DND-41 (cell line): ENCODE measurements at regions not wholly inside any gene's neighbourhood (a gene's known extent, or its start where the extent isn't known, plus 50 kb on each side); places are given as distances from the start of the nearest gene placed in this dataset.

Experiments
- ATAC-seq: fragments of 200-7000 bp; cut with Tn5 transposase; 3 replicates; pipeline ENCODE4 v1.9.1; 2021; ENCODE audit warnings: low read depth; ENCODE audit not compliant: insufficient read depth
- DNase-seq: peaks from one replicate; pipeline ENCODE4 v3.0.0-alpha.2; 2020
- H2AFZ ChIP-seq: 2 replicates; pipeline ENCODE4 v1.6.0; 2012; ENCODE audit warnings: low read depth, low read length
- H3K27ac ChIP-seq: 2 replicates; pipeline ENCODE4 v1.5.1; 2012; ENCODE audit warnings: low read length, inconsistent platforms
- H3K27me3 ChIP-seq: fragments of 200-600 bp; sonication (generic); 2 replicates; pipeline ENCODE4 v1.6.0; 2012; ENCODE audit warnings: low read length, mild to moderate bottlenecking, inconsistent platforms; ENCODE audit not compliant: insufficient read depth, poor library complexity
- H3K36me3 ChIP-seq: 2 replicates; pipeline ENCODE4 v1.5.1; 2012; ENCODE audit warnings: low read length, inconsistent platforms; ENCODE audit not compliant: insufficient read depth
- H3K4me1 ChIP-seq: 2 replicates; pipeline ENCODE4 v1.5.1; 2012; ENCODE audit warnings: mild to moderate bottlenecking, low read length; ENCODE audit not compliant: insufficient read depth
- H3K4me2 ChIP-seq: 2 replicates; pipeline ENCODE4 v1.6.0; 2012; ENCODE audit warnings: mild to moderate bottlenecking, moderate library complexity, low read length, inconsistent platforms; ENCODE audit not compliant: insufficient read depth
- H3K4me3 ChIP-seq, 2 experiments: fragments of 200-600 bp in 1 of 2; shearing (Covaris generic) in 1 of 2; 2 replicates each; pipeline ENCODE4 v1.5.1; 2012 to 2016; ENCODE audit warnings: inconsistent platforms in 2 of 2, low read length in 2 of 2, mild to moderate bottlenecking in 2 of 2, low read depth in 1 of 2, moderate library complexity in 1 of 2
- H3K79me2 ChIP-seq: 2 replicates; pipeline ENCODE4 v1.6.0; 2012; ENCODE audit warnings: low read length, inconsistent platforms; ENCODE audit not compliant: insufficient read depth
- H3K9ac ChIP-seq: 2 replicates; pipeline ENCODE4 v1.6.0; 2012; ENCODE audit warnings: low read depth, mild to moderate bottlenecking, inconsistent platforms, low read length, moderate library complexity
- H3K9me3 ChIP-seq: 2 replicates; pipeline ENCODE4 v1.5.1; 2012; ENCODE audit warnings: low read length, moderate library complexity, mild to moderate bottlenecking, inconsistent platforms; ENCODE audit not compliant: insufficient read depth, severe bottlenecking
- H4K20me1 ChIP-seq: 2 replicates; pipeline ENCODE4 v1.6.0; 2012; ENCODE audit warnings: low read length; ENCODE audit not compliant: insufficient read depth
- EZH2 ChIP-seq: IDR thresholded peaks from 3 replicates; pipeline ENCODE4 v1.6.1; 2012; ENCODE audit warnings: borderline replicate concordance, low read depth, mild to moderate bottlenecking, moderate library complexity, low read length, inconsistent platforms; ENCODE audit not compliant: severe bottlenecking
- TF ChIP-seq, protein P1 (sequence below): IDR thresholded peaks from 2 replicates; pipeline ENCODE4 v1.5.1; 2012; ENCODE audit warnings: borderline replicate concordance, low read length, moderate library complexity, mild to moderate bottlenecking; ENCODE audit not compliant: poor library complexity, severe bottlenecking; ENCODE audit errors: extremely low read depth

DNA sequence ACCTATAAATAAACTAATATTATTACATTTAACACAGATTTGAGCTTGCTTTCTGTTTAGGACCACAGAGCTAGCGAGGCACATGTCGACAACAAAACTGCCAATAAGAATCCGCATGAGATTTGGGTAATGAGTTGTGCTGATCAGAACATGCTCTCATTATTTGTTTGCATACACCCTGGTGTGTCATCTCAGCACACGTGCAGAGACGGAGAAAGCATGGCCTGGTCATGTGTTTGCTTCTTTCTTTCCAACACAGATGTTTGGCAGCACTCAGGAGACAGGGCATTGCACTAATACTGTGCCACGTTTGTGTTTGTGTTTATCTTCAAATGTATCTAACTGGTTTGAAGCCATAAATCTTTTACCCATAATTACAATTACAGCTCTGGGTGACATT is 364.8 kb downstream of the ARAP2 start:
- Histone ChIP-seq H4K20me1 (no peaks in the 10 kb centered on the region), H3K4me1 (no peaks in the 10 kb centered on the region), H3K27me3 (no peaks in the 10 kb centered on the region), H3K4me3 (no peak overlapping the region), H2AFZ (no peak overlapping the region), H3K4me2 (no peak overlapping the region), H3K27ac (no peak overlapping the region), H3K9ac (no peak overlapping the region), H3K9me3 (no peaks in the 10 kb centered on the region), H3K36me3 (no peaks in the 10 kb centered on the region), H3K79me2 (no peaks in the 10 kb centered on the region)
- TF ChIP-seq, protein P1, sequence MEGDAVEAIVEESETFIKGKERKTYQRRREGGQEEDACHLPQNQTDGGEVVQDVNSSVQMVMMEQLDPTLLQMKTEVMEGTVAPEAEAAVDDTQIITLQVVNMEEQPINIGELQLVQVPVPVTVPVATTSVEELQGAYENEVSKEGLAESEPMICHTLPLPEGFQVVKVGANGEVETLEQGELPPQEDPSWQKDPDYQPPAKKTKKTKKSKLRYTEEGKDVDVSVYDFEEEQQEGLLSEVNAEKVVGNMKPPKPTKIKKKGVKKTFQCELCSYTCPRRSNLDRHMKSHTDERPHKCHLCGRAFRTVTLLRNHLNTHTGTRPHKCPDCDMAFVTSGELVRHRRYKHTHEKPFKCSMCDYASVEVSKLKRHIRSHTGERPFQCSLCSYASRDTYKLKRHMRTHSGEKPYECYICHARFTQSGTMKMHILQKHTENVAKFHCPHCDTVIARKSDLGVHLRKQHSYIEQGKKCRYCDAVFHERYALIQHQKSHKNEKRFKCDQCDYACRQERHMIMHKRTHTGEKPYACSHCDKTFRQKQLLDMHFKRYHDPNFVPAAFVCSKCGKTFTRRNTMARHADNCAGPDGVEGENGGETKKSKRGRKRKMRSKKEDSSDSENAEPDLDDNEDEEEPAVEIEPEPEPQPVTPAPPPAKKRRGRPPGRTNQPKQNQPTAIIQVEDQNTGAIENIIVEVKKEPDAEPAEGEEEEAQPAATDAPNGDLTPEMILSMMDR, result no peak
- TF ChIP-seq EZH2, result no peak
- ATAC-seq (no peak), DNase-seq (no peak)

- no peak overlapping the region for H3K9ac ChIP-seq
- no peaks in the 10 kb centered on the region for H3K9me3 ChIP-seq
- no peaks in the 10 kb centered on the region for H3K27me3 ChIP-seq
- H2AFZ ChIP-seq, result no peak overlapping the region
- no peaks in the 10 kb centered on the region for H3K79me2 ChIP-seq
- ATAC-seq (no peak), DNase-seq (no peak)
- H3K36me3 ChIP-seq, result no peaks in the 10 kb centered on the region
- H4K20me1 ChIP-seq, result no peaks in the 10 kb centered on the region
- no peaks in the 10 kb centered on the region for H3K4me1 ChIP-seq
- H3K4me3 ChIP-seq, result no peak overlapping the region
- no peak overlapping the region for H3K4me2 ChIP-seq
- TF ChIP-seq EZH2, result no peak
- TF ChIP-seq, protein P1, result no peak
- no peak overlapping the region for H3K27ac ChIP-seq
These were observed 361.2 kb downstream of the ARAP2 start for GRCh38 chr4:35883108-35883507.

DNA sequence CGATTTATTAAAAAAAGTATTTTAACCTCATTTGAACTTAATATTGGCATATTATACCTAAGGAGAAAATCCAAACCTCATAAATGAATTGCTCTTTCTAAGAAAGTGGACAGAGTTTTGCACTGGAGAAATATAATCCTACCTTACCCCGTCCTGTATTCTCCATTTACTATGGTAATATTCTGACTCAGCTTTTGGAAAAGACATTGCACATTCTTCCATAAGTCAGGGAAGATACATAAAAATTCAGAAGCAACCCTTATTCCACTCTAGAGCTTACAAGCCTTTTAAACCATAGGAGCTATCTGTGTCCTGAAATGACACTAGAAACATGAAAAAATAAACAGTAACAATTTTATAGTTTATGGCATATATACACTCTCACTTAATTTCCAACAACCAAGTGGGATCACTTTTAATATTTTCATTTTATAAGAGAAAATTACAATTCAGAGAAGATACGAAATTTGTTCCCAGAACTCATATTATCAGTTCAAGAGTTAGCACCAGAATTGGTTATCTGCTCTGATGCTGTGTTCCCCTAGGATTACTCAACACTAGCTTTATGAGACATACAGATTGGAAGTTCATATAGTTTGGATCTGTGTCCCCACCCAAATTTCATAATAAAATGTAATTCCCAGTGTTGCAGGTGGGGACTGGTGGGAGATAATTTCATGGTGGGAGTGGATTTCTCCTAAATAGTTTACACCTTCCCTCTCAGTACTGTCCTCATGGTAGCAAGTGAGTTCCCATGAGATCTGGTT is 359.4 kb downstream of the ARAP2 start:
- no peaks in the 10 kb centered on the region for H3K79me2 ChIP-seq

More for the DNA sequence above, 359.4 kb downstream of the ARAP2 start:
- H2AFZ ChIP-seq, result no peak overlapping the region
- ATAC-seq, result no peak
- no peaks in the 10 kb centered on the region for H3K4me1 ChIP-seq
- H3K36me3 ChIP-seq, result no peaks in the 10 kb centered on the region
- no peak for DNase-seq
- TF ChIP-seq EZH2, result no peak
- TF ChIP-seq, protein P1, result no peak
- H3K9ac ChIP-seq, result no peak overlapping the region
- no peak overlapping the region for H3K4me2 ChIP-seq
- no peaks in the 10 kb centered on the region for H4K20me1 ChIP-seq
- no peaks in the 10 kb centered on the region for H3K27me3 ChIP-seq
- no peaks in the 10 kb centered on the region for H3K9me3 ChIP-seq
- H3K27ac ChIP-seq, result no peak overlapping the region
- no peak overlapping the region for H3K4me3 ChIP-seq
